ENCODE measurements at regions not wholly inside any gene's neighbourhood (a gene's known extent, or its start where the extent isn't known, plus 50 kb on each side); places are given as distances from the start of the nearest gene placed in this dataset.
"Not testable (repeated sequence)": the region's sequence is repeated elsewhere in the genome, so short reads cannot be mapped to it uniquely, and the experiment has no call there.

DNA sequence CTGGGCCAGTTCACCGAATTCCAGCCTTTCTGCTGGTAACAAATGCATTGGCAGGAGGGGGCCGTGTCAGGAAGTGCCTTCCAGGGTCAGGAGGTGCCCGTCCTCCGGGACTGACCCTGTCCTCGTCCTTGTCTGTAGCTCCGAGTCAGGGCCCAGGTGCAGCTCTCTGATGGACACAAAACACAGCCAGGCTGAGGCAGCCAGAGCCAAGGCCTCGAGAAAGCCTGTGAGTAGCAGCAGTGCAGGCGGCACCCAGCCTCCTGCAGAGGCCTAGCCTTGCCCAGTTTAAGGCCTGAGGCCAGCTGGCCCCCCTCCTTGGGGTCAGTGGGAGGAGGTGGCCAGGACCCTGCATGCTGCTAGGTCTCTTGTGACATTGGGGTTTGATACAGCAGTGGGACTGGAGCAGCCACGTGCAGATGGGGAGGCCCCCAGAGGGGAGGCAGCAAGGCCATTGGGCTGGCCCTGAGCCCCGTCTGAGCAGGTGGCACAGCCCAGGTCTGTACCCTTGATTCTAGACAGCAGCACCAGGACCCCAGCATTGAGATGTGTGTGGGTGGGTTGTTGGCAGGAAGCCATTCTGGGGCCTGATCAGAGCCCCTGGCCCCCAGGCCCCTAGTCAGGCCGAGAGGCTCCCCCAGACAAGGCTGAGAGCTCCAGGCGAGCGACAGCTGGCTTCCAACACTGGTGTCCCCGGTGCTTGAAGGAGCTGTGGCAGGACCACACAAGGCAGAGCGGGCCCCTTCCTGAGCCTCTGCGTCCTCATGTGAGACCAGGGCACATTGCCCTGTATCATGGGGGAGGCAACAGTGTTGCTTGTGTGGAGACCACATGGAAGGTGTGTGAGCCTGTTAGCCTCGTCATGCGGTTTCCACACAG, 196.9 kb downstream of the LIPI start:
- H3K9me3 Mint-ChIP-seq; H3K4me3 Mint-ChIP-seq; H3K27ac Mint-ChIP-seq; H3K4me1 Mint-ChIP-seq; H3K36me3 Mint-ChIP-seq; DNase-seq; H3K27me3 Mint-ChIP-seq (ENCODE audit: low read depth in 3 of 3): not testable (repeated sequence)

DNA sequence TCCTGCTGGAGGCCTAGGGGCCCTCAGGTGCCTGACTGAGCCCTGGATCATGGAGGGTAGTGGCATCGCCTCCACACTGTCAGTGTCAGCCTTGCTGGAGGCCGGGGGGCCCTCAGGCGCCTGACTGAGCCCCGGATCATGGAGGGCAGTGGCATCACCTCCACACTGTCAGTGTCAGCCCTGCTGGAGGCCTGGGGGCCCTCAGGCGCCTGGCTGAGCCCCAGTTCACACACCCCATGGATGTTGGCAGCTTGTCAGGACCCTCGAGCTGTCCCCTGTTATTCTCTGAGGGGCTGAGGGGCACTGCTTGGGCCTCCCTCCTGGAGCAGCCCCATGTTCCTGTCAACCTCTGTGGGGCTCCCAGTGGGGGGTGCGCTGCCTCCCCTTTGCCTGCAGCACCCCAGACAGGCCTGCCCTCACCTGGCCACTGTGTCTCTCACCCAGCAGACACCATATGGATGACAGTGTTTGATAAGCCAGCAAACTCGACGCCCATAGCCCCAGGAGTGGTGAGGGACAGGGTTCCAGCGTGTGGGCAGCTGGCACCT, 197.6 kb downstream of the LIPI start:
- no peaks in the 10 kb centered on the region for H3K4me1 Mint-ChIP-seq
- H3K4me3 Mint-ChIP-seq = no peak overlapping the region
- no peaks in the 10 kb centered on the region for H3K36me3 Mint-ChIP-seq
- H3K9me3 Mint-ChIP-seq = no peaks in the 10 kb centered on the region
- H3K27me3 Mint-ChIP-seq (ENCODE audit: low read depth in 3 of 3) = no peaks in the 10 kb centered on the region
- no peak for DNase-seq
- no peak overlapping the region for H3K27ac Mint-ChIP-seq

DNA sequence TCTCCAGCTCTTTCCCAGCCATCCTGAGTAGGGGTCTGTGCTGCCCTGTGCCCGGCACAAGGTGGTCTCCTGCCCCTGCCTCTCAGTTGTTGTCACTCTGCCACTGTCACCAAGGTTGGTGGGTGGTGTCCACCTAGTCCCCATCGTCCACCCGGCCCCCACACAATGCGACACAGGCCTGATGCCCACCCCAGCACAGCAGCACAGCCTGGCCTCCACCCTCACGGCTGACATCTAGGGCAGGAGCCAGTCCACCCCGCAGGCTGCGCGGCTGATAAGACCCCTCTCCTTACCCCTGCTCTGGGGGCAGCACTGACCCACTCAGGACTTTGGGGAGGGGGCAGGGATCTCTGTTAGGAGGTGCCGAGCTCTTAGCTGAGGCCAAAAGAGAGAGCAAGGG, 198.3 kb downstream of the LIPI start:
- no peaks in the 10 kb centered on the region for H3K36me3 Mint-ChIP-seq
- no peak overlapping the region for H3K27ac Mint-ChIP-seq
- H3K4me3 Mint-ChIP-seq = no peak overlapping the region
- no peak for DNase-seq
- no peaks in the 10 kb centered on the region for H3K4me1 Mint-ChIP-seq
- H3K9me3 Mint-ChIP-seq = no peaks in the 10 kb centered on the region
- H3K27me3 Mint-ChIP-seq (ENCODE audit: low read depth in 3 of 3) = no peaks in the 10 kb centered on the region

DNA sequence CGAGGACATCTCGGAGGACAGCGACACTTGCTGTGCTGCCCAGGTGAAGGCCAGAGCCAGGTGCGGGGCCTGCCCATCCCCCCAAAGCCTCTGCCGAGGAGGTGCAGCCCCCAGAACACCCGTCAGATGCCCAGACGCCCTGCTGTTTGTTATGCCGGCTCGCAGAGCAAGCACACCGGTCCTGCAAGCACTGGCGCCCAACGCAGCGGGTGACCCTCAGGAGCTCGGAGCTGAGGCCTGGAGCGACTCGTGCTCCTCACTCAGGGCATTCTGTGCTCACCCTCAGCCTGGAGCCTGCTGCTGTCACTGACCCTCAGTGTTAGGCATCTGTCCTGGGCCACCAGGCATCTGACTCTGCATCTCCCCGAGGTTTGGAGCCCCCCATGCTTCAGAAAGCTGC, 199.0 kb downstream of the LIPI start:
- H3K27ac Mint-ChIP-seq; H3K4me1 Mint-ChIP-seq; DNase-seq; H3K27me3 Mint-ChIP-seq (ENCODE audit: low read depth in 3 of 3); H3K4me3 Mint-ChIP-seq; H3K9me3 Mint-ChIP-seq; H3K36me3 Mint-ChIP-seq: not testable (repeated sequence)

GRCh38 chr21:14011149-14011548, 199.6 kb downstream of the LIPI start:
- H3K4me3 Mint-ChIP-seq; H3K27me3 Mint-ChIP-seq (ENCODE audit: low read depth in 3 of 3): not testable (repeated sequence)

DNA sequence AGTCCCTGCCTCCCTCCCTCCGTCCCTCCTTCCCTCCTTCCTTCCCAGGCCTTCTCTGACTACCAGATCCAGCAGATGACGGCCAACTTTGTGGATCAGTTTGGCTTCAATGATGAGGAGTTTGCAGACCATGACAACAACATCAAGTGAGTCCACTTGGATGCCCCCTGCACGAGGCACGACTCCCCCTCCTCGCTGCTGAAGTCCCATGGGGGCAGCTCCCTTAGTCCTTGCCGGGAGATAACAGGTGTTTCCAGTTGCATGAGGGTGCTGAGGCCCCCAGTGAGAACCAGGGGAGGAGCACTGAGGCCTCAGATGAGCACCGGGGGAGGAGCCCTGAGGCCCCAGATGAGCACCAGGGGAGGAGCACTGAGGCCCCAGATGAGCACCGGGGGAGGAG, 200.0 kb downstream of the LIPI start:
- H3K9me3 Mint-ChIP-seq = no peaks in the 10 kb centered on the region
- no peak overlapping the region for H3K4me3 Mint-ChIP-seq
- H3K36me3 Mint-ChIP-seq = no peaks in the 10 kb centered on the region
- H3K27ac Mint-ChIP-seq = no peak overlapping the region
- no peak for DNase-seq
- H3K4me1 Mint-ChIP-seq = no peaks in the 10 kb centered on the region
- no peaks in the 10 kb centered on the region for H3K27me3 Mint-ChIP-seq (ENCODE audit: low read depth in 3 of 3)

More at GRCh38 chr21:14011149-14011548, 199.6 kb downstream of the LIPI start:
- DNase-seq, H3K27ac Mint-ChIP-seq, H3K4me1 Mint-ChIP-seq, H3K36me3 Mint-ChIP-seq, H3K9me3 Mint-ChIP-seq: not testable (repeated sequence)

DNA sequence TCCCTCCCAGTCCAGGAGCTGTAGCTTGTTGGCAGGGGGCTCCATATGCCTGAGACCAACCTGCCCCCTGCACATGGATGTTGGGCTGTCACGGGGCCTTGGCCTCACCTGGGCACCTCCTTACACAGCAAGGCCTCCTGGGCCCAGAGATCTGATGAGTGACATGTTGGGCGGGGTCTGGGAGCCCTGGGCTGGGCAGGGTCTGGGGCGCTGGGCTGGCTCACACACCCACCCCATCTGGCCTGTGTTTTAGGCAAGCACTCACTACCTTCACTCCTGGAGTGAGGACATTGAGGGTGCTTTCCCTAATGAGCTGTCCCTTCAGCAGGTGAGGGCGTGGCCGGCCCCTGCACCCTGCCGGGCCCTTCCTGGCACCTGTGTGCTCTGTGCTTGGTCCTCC, 200.8 kb downstream of the LIPI start:
- not testable (repeated sequence) for H3K4me1 Mint-ChIP-seq

DNA sequence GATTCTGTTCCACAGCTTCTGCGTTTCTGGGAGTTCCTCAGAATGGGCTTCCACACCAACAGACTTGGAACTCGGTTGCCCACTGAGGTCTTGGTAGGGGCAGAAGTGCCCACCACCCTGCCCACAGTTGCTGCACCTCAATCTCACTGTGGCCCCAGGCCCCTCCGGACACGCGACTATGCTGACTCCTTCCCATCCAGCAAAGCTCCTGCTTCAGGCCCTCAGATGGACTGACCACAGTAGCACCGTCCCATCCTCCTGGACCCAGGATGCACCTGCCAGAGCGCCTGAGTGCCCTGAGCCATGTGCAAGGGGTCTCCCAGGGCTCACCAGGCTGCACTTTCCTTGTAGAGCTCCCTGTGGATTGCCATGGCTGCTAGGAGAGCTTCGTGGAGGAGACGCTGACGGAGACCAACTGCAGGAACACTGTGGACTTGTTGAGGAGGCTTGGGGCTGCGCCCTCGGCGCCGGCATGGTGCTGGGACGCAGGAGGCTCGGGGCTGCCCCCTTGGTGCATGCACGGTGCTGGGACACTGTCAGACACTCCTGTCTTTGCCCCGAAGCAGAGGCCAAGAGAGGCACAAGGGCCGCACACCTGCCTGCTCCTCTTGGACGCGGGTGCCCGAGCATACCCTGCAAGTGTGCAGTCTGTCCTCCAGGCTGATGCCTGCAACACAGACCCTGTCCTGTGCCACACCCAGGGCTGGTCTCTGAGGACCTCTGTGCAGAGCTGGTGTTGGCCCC, 201.3 kb downstream of the LIPI start:
- not testable (repeated sequence) for H3K27me3 Mint-ChIP-seq (ENCODE audit: low read depth in 3 of 3); DNase-seq; H3K9me3 Mint-ChIP-seq; H3K4me1 Mint-ChIP-seq; H3K4me3 Mint-ChIP-seq; H3K27ac Mint-ChIP-seq; H3K36me3 Mint-ChIP-seq

More for the DNA sequence above, 200.8 kb downstream of the LIPI start:
- H3K27me3 Mint-ChIP-seq (ENCODE audit: low read depth in 3 of 3); H3K4me3 Mint-ChIP-seq; H3K36me3 Mint-ChIP-seq; DNase-seq; H3K27ac Mint-ChIP-seq; H3K9me3 Mint-ChIP-seq: not testable (repeated sequence)

DNA sequence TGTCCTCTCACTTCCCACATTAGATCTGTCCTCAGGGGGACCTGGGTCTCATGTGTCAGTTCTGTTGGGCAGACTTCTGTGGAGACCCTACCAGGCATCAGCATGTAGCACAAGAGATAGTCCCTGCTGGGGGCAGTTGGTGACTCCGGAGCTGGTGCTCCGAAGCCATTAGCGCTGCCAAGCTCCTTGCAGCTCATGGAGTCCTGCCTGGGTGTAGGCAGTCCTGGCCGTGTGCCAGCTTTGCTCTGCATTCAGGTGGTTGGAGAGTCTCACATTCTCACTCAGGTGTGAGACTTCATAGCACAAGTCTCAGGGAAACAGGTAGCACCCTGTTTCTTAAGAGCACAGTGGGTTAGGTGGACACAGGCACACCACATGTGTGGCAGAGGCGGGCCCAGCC, 202.3 kb downstream of the LIPI start:
- not testable (repeated sequence) for H3K9me3 Mint-ChIP-seq; H3K27me3 Mint-ChIP-seq (ENCODE audit: low read depth in 3 of 3); DNase-seq; H3K4me3 Mint-ChIP-seq; H3K27ac Mint-ChIP-seq; H3K36me3 Mint-ChIP-seq; H3K4me1 Mint-ChIP-seq

DNA sequence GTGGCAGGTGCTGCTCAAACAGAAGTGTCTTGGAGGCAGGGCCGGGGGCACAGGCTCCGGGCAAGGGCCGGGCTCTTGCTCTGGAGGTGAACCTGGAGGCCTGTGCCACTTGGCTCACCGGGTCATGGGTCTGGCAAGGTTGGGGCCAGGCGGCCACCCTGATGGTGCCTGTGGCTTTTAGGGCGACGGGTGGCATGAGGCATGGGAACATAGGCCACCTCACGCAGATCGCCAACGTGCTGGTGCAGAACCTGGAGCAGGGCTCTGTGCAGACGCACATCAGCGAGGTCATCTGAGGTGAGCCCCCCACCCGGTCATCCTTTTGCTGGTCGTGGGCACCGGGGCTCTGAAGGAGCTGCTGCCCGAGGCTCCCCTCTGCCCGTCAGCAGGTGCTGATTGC, 202.7 kb downstream of the LIPI start:
- not testable (repeated sequence) for H3K4me1 Mint-ChIP-seq; H3K36me3 Mint-ChIP-seq; H3K27me3 Mint-ChIP-seq (ENCODE audit: low read depth in 3 of 3); H3K4me3 Mint-ChIP-seq; H3K9me3 Mint-ChIP-seq; DNase-seq; H3K27ac Mint-ChIP-seq

GRCh38 chr21:14006144-14006543, 204.6 kb downstream of the LIPI start:
- not testable (repeated sequence) for DNase-seq; H3K27ac Mint-ChIP-seq; H3K36me3 Mint-ChIP-seq; H3K4me1 Mint-ChIP-seq; H3K27me3 Mint-ChIP-seq (ENCODE audit: low read depth in 3 of 3); H3K9me3 Mint-ChIP-seq; H3K4me3 Mint-ChIP-seq

DNA sequence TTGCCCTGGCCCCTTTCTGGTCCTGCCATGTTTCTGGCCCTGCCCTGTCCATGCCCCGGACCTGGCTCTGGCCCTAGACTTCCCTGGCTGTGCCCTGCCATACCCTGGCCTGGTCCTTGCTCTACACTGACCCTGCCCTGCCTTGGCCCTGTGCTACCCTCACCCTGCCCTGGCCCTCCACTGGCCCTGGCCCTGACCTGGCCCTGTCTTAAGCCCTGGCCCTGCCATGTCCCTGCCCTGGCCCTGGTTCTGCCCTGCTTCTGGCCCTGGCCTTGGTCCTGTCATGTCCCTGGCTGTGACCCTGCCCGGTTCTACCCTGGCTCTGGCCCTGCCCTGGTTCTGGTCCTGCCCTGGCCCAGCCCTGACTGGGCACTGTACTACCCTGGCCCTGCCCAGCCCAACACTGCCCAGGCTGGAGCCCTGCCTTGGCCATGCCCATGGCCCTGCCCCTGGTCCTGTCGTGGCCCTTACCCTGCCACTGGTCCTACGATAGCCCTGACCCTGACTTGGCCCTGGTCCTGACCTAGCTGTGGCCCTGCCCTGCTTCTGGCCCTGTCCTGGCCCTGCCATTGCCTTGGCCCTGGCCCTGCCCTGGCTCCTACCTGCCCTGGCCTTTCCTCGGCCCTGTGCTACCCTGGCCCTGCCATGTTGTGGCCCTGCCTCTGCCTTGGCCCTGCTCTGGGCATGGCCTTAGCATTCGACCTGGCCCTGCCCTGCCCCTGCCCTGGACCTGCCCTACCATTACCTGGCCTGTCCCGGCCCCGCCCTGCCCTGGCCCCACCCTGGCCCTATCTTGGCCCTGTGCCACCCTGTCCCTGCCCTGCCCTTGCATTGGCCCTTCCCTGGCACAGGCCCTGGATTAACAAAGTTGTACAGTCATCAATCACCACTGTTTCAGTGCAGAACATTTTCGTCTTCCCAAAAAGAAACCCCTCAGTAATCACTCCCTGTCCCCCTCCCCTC, 223.5 kb downstream of the LIPI start:
- DNase-seq; H3K4me1 Mint-ChIP-seq; H3K4me3 Mint-ChIP-seq; H3K36me3 Mint-ChIP-seq; H3K9me3 Mint-ChIP-seq; H3K27me3 Mint-ChIP-seq (ENCODE audit: low read depth in 3 of 3); H3K27ac Mint-ChIP-seq: not testable (repeated sequence)

- not testable (repeated sequence) for H3K4me1 Mint-ChIP-seq; H3K4me3 Mint-ChIP-seq; H3K27me3 Mint-ChIP-seq (ENCODE audit: low read depth in 3 of 3); H3K27ac Mint-ChIP-seq; DNase-seq; H3K9me3 Mint-ChIP-seq; H3K36me3 Mint-ChIP-seq
Observed at GRCh38 chr21:13985865-13986863, 224.6 kb downstream of the LIPI start.
